Type B pancreatic cell (in vitro differentiated cells): ENCODE measurements at regions not wholly inside any gene's neighbourhood (a gene's known extent, or its start where the extent isn't known, plus 50 kb on each side); places are given as distances from the start of the nearest gene placed in this dataset.

Source experiments
- DNase-seq: peaks from one replicate; pipeline ENCODE4 v3.0.0; 2021; ENCODE audit warnings: mixed read lengths; ENCODE audit not compliant: unreplicated experiment; ENCODE audit errors: extremely low spot score
- H3K27ac Mint-ChIP-seq: 2 replicates; pipeline ENCODE4 v1.8.0; 2021; ENCODE audit warnings: mild to moderate bottlenecking, mixed read lengths
- H3K27me3 Mint-ChIP-seq: 2 replicates; pipeline ENCODE4 v1.8.0; 2021; ENCODE audit warnings: mixed read lengths
- H3K36me3 Mint-ChIP-seq: 2 replicates; pipeline ENCODE4 v1.8.0; 2021; ENCODE audit warnings: mixed read lengths
- H3K4me1 Mint-ChIP-seq: one replicate; pipeline ENCODE4 v1.8.0; 2021; ENCODE audit warnings: mixed read lengths; ENCODE audit not compliant: unreplicated experiment
- H3K4me3 Mint-ChIP-seq: 2 replicates; pipeline ENCODE4 v1.8.0; 2021; ENCODE audit warnings: mild to moderate bottlenecking, mixed read lengths
- H3K9me3 Mint-ChIP-seq: 2 replicates; pipeline ENCODE4 v1.8.0; 2021; ENCODE audit warnings: mixed read lengths
- CTCF ChIP-seq: fragments of 200-600 bp; sonication (generic); conservative IDR thresholded peaks from 2 replicates; pipeline ENCODE4 v1.5.0; 2021; ENCODE audit warnings: antibody characterized with exemption, mild to moderate bottlenecking

- no peak for TF ChIP-seq CTCF
- Mint-ChIP-seq H3K4me1 (peaks cover 34% of the 10 kb centered on the region), H3K27me3 (peaks cover 10% of the 10 kb centered on the region), H3K4me3 (peak overlapping the region; percentile 16), H3K9me3 (no peaks in the 10 kb centered on the region), H3K36me3 (no peaks in the 10 kb centered on the region), H3K27ac (peak overlapping the region; percentile 53)
- peak; percentile 69 for DNase-seq
Measured at GRCh38 chr12:102534899-102535298, 54.5 kb upstream of the IGF1 start.

DNA sequence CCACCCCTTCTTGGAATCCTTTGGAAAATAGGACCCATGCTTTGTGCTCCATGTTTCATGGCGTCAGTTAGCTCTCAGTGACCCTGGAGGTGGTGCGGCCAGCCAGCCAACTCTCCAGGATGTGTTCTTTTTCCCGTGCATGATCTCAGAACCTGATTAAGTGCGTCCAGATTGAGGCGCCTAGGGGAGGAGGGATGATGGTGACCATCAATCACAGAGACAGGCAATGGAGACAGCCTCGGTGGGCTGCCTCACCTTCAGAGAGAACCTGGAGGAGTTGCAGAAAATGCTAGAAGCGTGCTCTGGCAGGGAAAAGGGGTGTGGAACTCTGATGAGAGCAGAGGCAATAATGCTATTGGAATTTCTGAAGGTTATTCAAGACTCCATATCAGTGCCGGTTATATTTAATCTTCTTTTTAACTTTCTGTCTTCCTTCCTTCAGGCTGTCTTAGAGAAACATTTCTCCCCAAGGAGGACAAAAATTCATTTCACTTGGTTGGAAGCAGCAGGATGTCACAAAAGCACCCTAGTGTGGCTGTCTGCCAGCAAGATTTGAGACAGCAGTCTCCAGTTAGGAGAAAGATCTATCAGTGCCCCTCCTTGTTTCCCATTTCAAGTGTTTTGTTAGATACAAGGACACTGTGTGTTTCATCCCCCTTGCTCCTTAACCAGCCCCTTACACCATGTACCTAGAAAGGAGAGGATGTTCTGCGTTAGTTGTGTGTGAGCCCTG, 53.3 kb upstream of the IGF1 start:
- Mint-ChIP-seq H3K36me3 (no peaks in the 10 kb centered on the region), H3K27me3 (no peaks in the 10 kb centered on the region), H3K4me1 (peaks cover 22% of the 10 kb centered on the region), H3K9me3 (no peaks in the 10 kb centered on the region), H3K4me3 (no peak overlapping the region), H3K27ac (no peak overlapping the region)
- no peak for DNase-seq
- no peak for TF ChIP-seq CTCF
